NCI-H2196 (cell line): ENCODE measurements at regions not wholly inside any gene's neighbourhood (a gene's known extent, or its start where the extent isn't known, plus 50 kb on each side); places are given as distances from the start of the nearest gene placed in this dataset.
"Not testable (repeated sequence)": the region's sequence is repeated elsewhere in the genome, so short reads cannot be mapped to it uniquely, and the experiment has no call there.

ENCODE experiments used
- DNase-seq: peaks from one replicate; lab custom pipeline; 2025; ENCODE audit not compliant: unreplicated experiment; lab: John Stamatoyannopoulos, UW

GRCh38 chr12:87015352-87015751 lies 759.2 kb upstream of the MGAT4C start:
- no peak for DNase-seq

- DNase-seq = no peak
Measured at GRCh38 chr12:87008785-87009384, 752.7 kb upstream of the MGAT4C start.

- DNase-seq = no peak
Measured at GRCh38 chr12:87001102-87001501, 744.9 kb upstream of the MGAT4C start.

- no peak for DNase-seq
Measured at GRCh38 chr12:86985298-86985697, 729.1 kb upstream of the MGAT4C start.

- DNase-seq = not testable (repeated sequence)
Measured at GRCh38 chr12:86970595-86970994, 714.4 kb upstream of the MGAT4C start.

- no peak for DNase-seq
Measured at GRCh38 chr12:86959766-86960458, 703.7 kb upstream of the MGAT4C start.

- no peak for DNase-seq
Measured at GRCh38 chr12:86950444-86950843, 694.3 kb upstream of the MGAT4C start.

- no peak for DNase-seq
Measured at GRCh38 chr12:86950043-86950442, 693.9 kb upstream of the MGAT4C start.

GRCh38 chr12:86948851-86949250 lies 692.7 kb upstream of the MGAT4C start:
- DNase-seq = no peak

- no peak for DNase-seq
Measured at GRCh38 chr12:86945685-86946196, 689.5 kb upstream of the MGAT4C start.

GRCh38 chr12:86944197-86944819 lies 688.1 kb upstream of the MGAT4C start:
- DNase-seq = not testable (repeated sequence)

GRCh38 chr12:86931714-86932113 lies 675.5 kb upstream of the MGAT4C start:
- DNase-seq = no peak

GRCh38 chr12:86929962-86930361 lies 673.8 kb upstream of the MGAT4C start:
- DNase-seq = no peak

- DNase-seq = no peak
Measured at GRCh38 chr12:86917121-86917520, 660.9 kb upstream of the MGAT4C start.

- DNase-seq = no peak
Measured at GRCh38 chr12:86914721-86915120, 658.5 kb upstream of the MGAT4C start.

- DNase-seq = no peak
Measured at GRCh38 chr12:86911973-86912372, 655.8 kb upstream of the MGAT4C start.

- DNase-seq = no peak
Measured at GRCh38 chr12:86903159-86903558, 647.0 kb upstream of the MGAT4C start.

GRCh38 chr12:86860776-86861175 lies 604.6 kb upstream of the MGAT4C start:
- no peak for DNase-seq

- no peak for DNase-seq
Measured at GRCh38 chr12:86852451-86852850, 596.3 kb upstream of the MGAT4C start.

GRCh38 chr12:86838711-86839110 lies 582.5 kb upstream of the MGAT4C start:
- DNase-seq = no peak

GRCh38 chr12:86838260-86838659 lies 582.1 kb upstream of the MGAT4C start:
- no peak for DNase-seq

- DNase-seq = no peak
Measured at GRCh38 chr12:86837246-86837645, 581.1 kb upstream of the MGAT4C start.
